HCT116 (cell line): ENCODE measurements at regions not wholly inside any gene's neighbourhood (a gene's known extent, or its start where the extent isn't known, plus 50 kb on each side); places are given as distances from the start of the nearest gene placed in this dataset.

Source experiments
- EZH2 ChIP-seq: fragments of 200-600 bp; sonication (generic); IDR thresholded peaks from 2 replicates; pipeline ENCODE4 v1.6.1; 2017; ENCODE audit warnings: antibody characterized with exemption, mixed run types
- EZH2phosphoT487 ChIP-seq: fragments of 200-600 bp; IDR thresholded peaks from 2 replicates; pipeline ENCODE4 v1.6.1; 2018; ENCODE audit warnings: antibody characterized with exemption, borderline replicate concordance
- JUND ChIP-seq: IDR thresholded peaks from 2 replicates; pipeline ENCODE4 v1.6.1; 2012
- POLR2A ChIP-seq: IDR thresholded peaks from 2 replicates; pipeline ENCODE4 v1.7.0; 2011; ENCODE audit warnings: borderline replicate concordance; ENCODE audit not compliant: insufficient read depth, insufficient read length; ENCODE audit errors: extremely low read depth
- POLR2AphosphoS5 ChIP-seq: IDR thresholded peaks from 2 replicates; pipeline ENCODE4 v1.6.1; 2011; ENCODE audit warnings: mild to moderate bottlenecking, low read depth, low read length, moderate library complexity
- RAD21 ChIP-seq: IDR thresholded peaks from 2 replicates; pipeline ENCODE4 v1.6.1; 2012; ENCODE audit warnings: low read depth, mild to moderate bottlenecking
- SP1 ChIP-seq: IDR thresholded peaks from 2 replicates; pipeline ENCODE4 v1.6.1; 2012; ENCODE audit warnings: low read depth
- TCF7L2 ChIP-seq: IDR thresholded peaks from 2 replicates; pipeline ENCODE4 v1.7.0; 2011; ENCODE audit warnings: borderline replicate concordance, inconsistent platforms; ENCODE audit not compliant: insufficient read depth, insufficient read length; ENCODE audit errors: extremely low read depth
- YY1 ChIP-seq: IDR thresholded peaks from 2 replicates; pipeline ENCODE4 v1.6.1; 2011; ENCODE audit warnings: low read length, low read depth, moderate library complexity, mild to moderate bottlenecking; ENCODE audit not compliant: insufficient replicate concordance; ENCODE audit errors: extremely low read depth
- ZBTB33 ChIP-seq: IDR thresholded peaks from 2 replicates; pipeline ENCODE4 v1.6.1; 2011; ENCODE audit warnings: mild to moderate bottlenecking, low read length, moderate library complexity; ENCODE audit not compliant: insufficient replicate concordance; ENCODE audit errors: extremely low read depth
- ZFX ChIP-seq: fragments of 450-650 bp; IDR thresholded peaks from 2 replicates; pipeline ENCODE4 v1.6.1; 2017
- ZNF274 ChIP-seq: fragments of 200-500 bp; sonication (Bioruptor generic); IDR thresholded peaks from 2 replicates; pipeline ENCODE4 v1.6.1; 2014; ENCODE audit warnings: mild to moderate bottlenecking, low read depth, low read length, inconsistent platforms
- TF ChIP-seq, protein P1 (sequence below), 3 experiments: fragments of 200-600 bp in 1 of 3; sonication (generic) in 1 of 3; IDR thresholded peaks in 2 of 3; conservative IDR thresholded peaks in 1 of 3; 2 replicates each; pipeline ENCODE4 v1.5.1; 2012 to 2017; ENCODE audit warnings: low read depth in 2 of 3, low read length in 2 of 3, antibody characterized with exemption in 1 of 3, borderline replicate concordance in 1 of 3, control low read depth in 1 of 3, mild to moderate bottlenecking in 1 of 3, mixed read lengths in 1 of 3, mixed run types in 1 of 3, moderate library complexity in 1 of 3; ENCODE audit not compliant: insufficient read depth in 1 of 3
- TF ChIP-seq, protein P2 (sequence below): IDR thresholded peaks from 2 replicates; pipeline ENCODE4 v1.6.1; 2012

DNA sequence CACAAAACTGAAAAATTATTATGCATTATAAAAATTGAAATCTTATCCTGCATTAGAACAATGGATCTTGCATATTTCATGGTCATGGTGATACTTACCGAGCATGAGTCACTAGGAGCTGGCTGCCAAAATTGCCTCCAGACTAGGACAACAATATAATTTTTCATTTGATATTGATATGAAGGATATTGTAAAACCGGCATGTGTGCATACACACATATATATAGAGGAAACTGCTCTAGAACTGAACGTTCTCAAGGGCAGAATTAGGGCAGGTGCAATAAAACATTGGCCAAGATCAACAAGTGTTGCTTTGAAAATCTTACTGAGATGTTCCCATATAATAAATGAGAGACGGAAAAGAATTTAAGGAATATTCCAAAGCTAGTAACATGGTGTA lies 319.4 kb upstream of the POU1F1 start:
- TF ChIP-seq JUND (no peak), POLR2A (no peak), POLR2AphosphoS5 (no peak), TCF7L2 (no peak), EZH2 (no peak), ZBTB33 (no peak), EZH2phosphoT487 (no peak), YY1 (no peak), ZNF274 (no peak), RAD21 (no peak), ZFX (no peak), SP1 (no peak)
- TF ChIP-seq, protein P1, sequence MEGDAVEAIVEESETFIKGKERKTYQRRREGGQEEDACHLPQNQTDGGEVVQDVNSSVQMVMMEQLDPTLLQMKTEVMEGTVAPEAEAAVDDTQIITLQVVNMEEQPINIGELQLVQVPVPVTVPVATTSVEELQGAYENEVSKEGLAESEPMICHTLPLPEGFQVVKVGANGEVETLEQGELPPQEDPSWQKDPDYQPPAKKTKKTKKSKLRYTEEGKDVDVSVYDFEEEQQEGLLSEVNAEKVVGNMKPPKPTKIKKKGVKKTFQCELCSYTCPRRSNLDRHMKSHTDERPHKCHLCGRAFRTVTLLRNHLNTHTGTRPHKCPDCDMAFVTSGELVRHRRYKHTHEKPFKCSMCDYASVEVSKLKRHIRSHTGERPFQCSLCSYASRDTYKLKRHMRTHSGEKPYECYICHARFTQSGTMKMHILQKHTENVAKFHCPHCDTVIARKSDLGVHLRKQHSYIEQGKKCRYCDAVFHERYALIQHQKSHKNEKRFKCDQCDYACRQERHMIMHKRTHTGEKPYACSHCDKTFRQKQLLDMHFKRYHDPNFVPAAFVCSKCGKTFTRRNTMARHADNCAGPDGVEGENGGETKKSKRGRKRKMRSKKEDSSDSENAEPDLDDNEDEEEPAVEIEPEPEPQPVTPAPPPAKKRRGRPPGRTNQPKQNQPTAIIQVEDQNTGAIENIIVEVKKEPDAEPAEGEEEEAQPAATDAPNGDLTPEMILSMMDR (IDR thresholded peaks at IDR 0.05 in 2 of 3, conservative IDR thresholded peaks at IDR 0.05 in 1 of 3; ENCODE audit: borderline replicate concordance in 1 of 3, insufficient read depth in 1 of 3, low read depth in 2 of 3, low read length in 2 of 3) = no peak
- TF ChIP-seq, protein P2, sequence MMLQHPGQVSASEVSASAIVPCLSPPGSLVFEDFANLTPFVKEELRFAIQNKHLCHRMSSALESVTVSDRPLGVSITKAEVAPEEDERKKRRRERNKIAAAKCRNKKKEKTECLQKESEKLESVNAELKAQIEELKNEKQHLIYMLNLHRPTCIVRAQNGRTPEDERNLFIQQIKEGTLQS = no peak
